H1 (cell line): ENCODE measurements at regions not wholly inside any gene's neighbourhood (a gene's known extent, or its start where the extent isn't known, plus 50 kb on each side); places are given as distances from the start of the nearest gene placed in this dataset.

ENCODE experiments used
- CBX5 ChIP-seq: fragments of 300-800, 300-1000 bp; sonication (generic); IDR thresholded peaks from 2 replicates; pipeline ENCODE4 v1.7.1; 2016; ENCODE audit warnings: antibody characterized with exemption, low read length, low read depth
- GABPA ChIP-seq: IDR thresholded peaks from 2 replicates; pipeline ENCODE4 v1.6.1; 2011; ENCODE audit warnings: mild to moderate bottlenecking, low read length, moderate library complexity, borderline replicate concordance; ENCODE audit not compliant: insufficient read depth
- GTF2F1 ChIP-seq: IDR thresholded peaks from 2 replicates; pipeline ENCODE4 v1.6.1; 2012; ENCODE audit warnings: low read depth, low read length, improper control_type of control experiment, borderline replicate concordance
- JUN ChIP-seq: IDR thresholded peaks from 2 replicates; pipeline ENCODE4 v1.6.1; 2011; ENCODE audit warnings: low read depth, mild to moderate bottlenecking, improper control_type of control experiment, low read length
- KDM1A ChIP-seq: fragments of 200-600, 300-600 bp; sonication (generic); IDR thresholded peaks from 2 replicates; pipeline ENCODE4 v1.7.1; 2016; ENCODE audit warnings: mild to moderate bottlenecking, low read length, borderline replicate concordance
- POLR2AphosphoS5 ChIP-seq: IDR thresholded peaks from 2 replicates; pipeline ENCODE4 v1.6.1; 2011; ENCODE audit warnings: low read depth, low read length
- RXRA ChIP-seq: IDR thresholded peaks from 2 replicates; pipeline ENCODE4 v1.6.1; 2011; ENCODE audit warnings: low read depth, mild to moderate bottlenecking, low read length, moderate library complexity; ENCODE audit not compliant: insufficient read depth
- SIRT6 ChIP-seq: IDR thresholded peaks from one replicate; pipeline ENCODE4 v1.7.1; 2012; ENCODE audit warnings: low read length, inconsistent platforms
- SP4 ChIP-seq: IDR thresholded peaks from 2 replicates; pipeline ENCODE4 v1.6.1; 2012; ENCODE audit warnings: low read length, inconsistent platforms
- SUZ12 ChIP-seq: fragments of 200-600 bp; sonication (generic); IDR thresholded peaks from 2 replicates; pipeline ENCODE4 v1.6.1; 2012; ENCODE audit warnings: mild to moderate bottlenecking, inconsistent platforms, low read length, moderate library complexity, mixed read lengths
- TBP ChIP-seq: IDR thresholded peaks from 2 replicates; pipeline ENCODE4 v1.6.1; 2011; ENCODE audit warnings: low read depth, low read length, improper control_type of control experiment
- TF ChIP-seq, protein P1 (sequence below): fragments of 300-600 bp; sonication (generic); IDR thresholded peaks from 2 replicates; pipeline ENCODE4 v1.7.1; 2012; ENCODE audit warnings: low read length, moderate library complexity, mild to moderate bottlenecking, inconsistent platforms; ENCODE audit not compliant: insufficient replicate concordance
- TF ChIP-seq, protein P2 (sequence below): IDR thresholded peaks from 2 replicates; pipeline ENCODE4 v1.6.1; 2011; ENCODE audit warnings: low read depth, mild to moderate bottlenecking, low read length; ENCODE audit not compliant: insufficient read depth

DNA sequence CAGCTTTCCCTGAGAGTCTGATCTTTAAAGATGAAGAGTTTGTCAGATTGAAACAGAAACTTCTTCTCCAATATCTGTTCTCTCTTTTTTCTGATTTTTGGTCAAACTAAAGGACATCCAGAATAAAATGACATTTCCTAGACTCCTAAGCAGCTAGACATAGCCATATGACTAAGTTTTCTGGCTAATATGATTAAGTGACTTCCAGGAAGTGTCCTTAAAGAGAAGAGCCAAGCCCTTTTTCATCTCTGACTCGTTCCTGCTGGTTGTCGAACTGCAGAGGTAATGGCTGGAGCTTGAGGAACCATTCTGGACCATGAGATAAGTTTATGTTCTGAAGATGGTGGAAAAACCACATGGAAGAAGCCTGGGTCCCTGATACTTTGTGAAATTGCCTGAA lies 546.0 kb downstream of the BCOR start (continued):
- TF ChIP-seq, protein P1, sequence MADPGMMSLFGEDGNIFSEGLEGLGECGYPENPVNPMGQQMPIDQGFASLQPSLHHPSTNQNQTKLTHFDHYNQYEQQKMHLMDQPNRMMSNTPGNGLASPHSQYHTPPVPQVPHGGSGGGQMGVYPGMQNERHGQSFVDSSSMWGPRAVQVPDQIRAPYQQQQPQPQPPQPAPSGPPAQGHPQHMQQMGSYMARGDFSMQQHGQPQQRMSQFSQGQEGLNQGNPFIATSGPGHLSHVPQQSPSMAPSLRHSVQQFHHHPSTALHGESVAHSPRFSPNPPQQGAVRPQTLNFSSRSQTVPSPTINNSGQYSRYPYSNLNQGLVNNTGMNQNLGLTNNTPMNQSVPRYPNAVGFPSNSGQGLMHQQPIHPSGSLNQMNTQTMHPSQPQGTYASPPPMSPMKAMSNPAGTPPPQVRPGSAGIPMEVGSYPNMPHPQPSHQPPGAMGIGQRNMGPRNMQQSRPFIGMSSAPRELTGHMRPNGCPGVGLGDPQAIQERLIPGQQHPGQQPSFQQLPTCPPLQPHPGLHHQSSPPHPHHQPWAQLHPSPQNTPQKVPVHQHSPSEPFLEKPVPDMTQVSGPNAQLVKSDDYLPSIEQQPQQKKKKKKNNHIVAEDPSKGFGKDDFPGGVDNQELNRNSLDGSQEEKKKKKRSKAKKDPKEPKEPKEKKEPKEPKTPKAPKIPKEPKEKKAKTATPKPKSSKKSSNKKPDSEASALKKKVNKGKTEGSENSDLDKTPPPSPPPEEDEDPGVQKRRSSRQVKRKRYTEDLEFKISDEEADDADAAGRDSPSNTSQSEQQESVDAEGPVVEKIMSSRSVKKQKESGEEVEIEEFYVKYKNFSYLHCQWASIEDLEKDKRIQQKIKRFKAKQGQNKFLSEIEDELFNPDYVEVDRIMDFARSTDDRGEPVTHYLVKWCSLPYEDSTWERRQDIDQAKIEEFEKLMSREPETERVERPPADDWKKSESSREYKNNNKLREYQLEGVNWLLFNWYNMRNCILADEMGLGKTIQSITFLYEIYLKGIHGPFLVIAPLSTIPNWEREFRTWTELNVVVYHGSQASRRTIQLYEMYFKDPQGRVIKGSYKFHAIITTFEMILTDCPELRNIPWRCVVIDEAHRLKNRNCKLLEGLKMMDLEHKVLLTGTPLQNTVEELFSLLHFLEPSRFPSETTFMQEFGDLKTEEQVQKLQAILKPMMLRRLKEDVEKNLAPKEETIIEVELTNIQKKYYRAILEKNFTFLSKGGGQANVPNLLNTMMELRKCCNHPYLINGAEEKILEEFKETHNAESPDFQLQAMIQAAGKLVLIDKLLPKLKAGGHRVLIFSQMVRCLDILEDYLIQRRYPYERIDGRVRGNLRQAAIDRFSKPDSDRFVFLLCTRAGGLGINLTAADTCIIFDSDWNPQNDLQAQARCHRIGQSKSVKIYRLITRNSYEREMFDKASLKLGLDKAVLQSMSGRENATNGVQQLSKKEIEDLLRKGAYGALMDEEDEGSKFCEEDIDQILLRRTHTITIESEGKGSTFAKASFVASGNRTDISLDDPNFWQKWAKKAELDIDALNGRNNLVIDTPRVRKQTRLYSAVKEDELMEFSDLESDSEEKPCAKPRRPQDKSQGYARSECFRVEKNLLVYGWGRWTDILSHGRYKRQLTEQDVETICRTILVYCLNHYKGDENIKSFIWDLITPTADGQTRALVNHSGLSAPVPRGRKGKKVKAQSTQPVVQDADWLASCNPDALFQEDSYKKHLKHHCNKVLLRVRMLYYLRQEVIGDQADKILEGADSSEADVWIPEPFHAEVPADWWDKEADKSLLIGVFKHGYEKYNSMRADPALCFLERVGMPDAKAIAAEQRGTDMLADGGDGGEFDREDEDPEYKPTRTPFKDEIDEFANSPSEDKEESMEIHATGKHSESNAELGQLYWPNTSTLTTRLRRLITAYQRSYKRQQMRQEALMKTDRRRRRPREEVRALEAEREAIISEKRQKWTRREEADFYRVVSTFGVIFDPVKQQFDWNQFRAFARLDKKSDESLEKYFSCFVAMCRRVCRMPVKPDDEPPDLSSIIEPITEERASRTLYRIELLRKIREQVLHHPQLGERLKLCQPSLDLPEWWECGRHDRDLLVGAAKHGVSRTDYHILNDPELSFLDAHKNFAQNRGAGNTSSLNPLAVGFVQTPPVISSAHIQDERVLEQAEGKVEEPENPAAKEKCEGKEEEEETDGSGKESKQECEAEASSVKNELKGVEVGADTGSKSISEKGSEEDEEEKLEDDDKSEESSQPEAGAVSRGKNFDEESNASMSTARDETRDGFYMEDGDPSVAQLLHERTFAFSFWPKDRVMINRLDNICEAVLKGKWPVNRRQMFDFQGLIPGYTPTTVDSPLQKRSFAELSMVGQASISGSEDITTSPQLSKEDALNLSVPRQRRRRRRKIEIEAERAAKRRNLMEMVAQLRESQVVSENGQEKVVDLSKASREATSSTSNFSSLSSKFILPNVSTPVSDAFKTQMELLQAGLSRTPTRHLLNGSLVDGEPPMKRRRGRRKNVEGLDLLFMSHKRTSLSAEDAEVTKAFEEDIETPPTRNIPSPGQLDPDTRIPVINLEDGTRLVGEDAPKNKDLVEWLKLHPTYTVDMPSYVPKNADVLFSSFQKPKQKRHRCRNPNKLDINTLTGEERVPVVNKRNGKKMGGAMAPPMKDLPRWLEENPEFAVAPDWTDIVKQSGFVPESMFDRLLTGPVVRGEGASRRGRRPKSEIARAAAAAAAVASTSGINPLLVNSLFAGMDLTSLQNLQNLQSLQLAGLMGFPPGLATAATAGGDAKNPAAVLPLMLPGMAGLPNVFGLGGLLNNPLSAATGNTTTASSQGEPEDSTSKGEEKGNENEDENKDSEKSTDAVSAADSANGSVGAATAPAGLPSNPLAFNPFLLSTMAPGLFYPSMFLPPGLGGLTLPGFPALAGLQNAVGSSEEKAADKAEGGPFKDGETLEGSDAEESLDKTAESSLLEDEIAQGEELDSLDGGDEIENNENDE = no peak
- TF ChIP-seq CBX5 = no peak
- TF ChIP-seq SIRT6 = no peak
- TF ChIP-seq POLR2AphosphoS5 = no peak
- TF ChIP-seq SP4 = no peak
- TF ChIP-seq, protein P2, sequence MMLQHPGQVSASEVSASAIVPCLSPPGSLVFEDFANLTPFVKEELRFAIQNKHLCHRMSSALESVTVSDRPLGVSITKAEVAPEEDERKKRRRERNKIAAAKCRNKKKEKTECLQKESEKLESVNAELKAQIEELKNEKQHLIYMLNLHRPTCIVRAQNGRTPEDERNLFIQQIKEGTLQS = no peak
- no peak for TF ChIP-seq JUN
- TF ChIP-seq RXRA = no peak
- no peak for TF ChIP-seq SUZ12
- TF ChIP-seq KDM1A = no peak
- no peak for TF ChIP-seq GABPA
- no peak for TF ChIP-seq GTF2F1
- TF ChIP-seq TBP = no peak
